Activated T-helper 17 cell treated with anti-CD3 and anti-CD28 coated beads, Interleukin-2, amount 50 U/mL, for 72 hours (primary cell): ENCODE measurements at regions not wholly inside any gene's neighbourhood (a gene's known extent, or its start where the extent isn't known, plus 50 kb on each side); places are given as distances from the start of the nearest gene placed in this dataset.

ENCODE experiments used
- ATAC-seq: fragments of 150-1000 bp; cut with Tn5 transposase; replicated peaks from 2 replicates; pipeline ENCODE4 v1.10.0; 2021; ENCODE audit warnings: mild to moderate bottlenecking, moderate library complexity
- H3K27ac Mint-ChIP-seq: one replicate; pipeline ENCODE4 v1.8.0; 2022; ENCODE audit warnings: mixed read lengths
- H3K27me3 Mint-ChIP-seq: one replicate; pipeline ENCODE4 v1.8.0; 2022; ENCODE audit warnings: mixed read lengths
- H3K36me3 Mint-ChIP-seq: one replicate; pipeline ENCODE4 v1.8.0; 2022; ENCODE audit warnings: low read depth, mild to moderate bottlenecking, mixed read lengths
- H3K4me1 Mint-ChIP-seq: one replicate; pipeline ENCODE4 v1.8.0; 2022; ENCODE audit warnings: mixed read lengths
- H3K4me3 Mint-ChIP-seq: one replicate; pipeline ENCODE4 v1.8.0; 2022; ENCODE audit warnings: mild to moderate bottlenecking, mixed read lengths
- H3K9me3 Mint-ChIP-seq: one replicate; pipeline ENCODE4 v1.8.0; 2022; ENCODE audit warnings: mixed read lengths

- peaks cover 4% of the 10 kb centered on the region for H3K9me3 Mint-ChIP-seq
- H3K4me3 Mint-ChIP-seq, result no peak overlapping the region
- ATAC-seq, result no peak
- H3K27me3 Mint-ChIP-seq, result no peaks in the 10 kb centered on the region
- H3K4me1 Mint-ChIP-seq, result no peaks in the 10 kb centered on the region
- no peak overlapping the region for H3K27ac Mint-ChIP-seq
- H3K36me3 Mint-ChIP-seq, result no peaks in the 10 kb centered on the region
Observed at GRCh38 chr13:86974251-86974994, 696.7 kb upstream of the SLITRK5 start.

GRCh38 chr13:86974995-86975328 lies 696.2 kb upstream of the SLITRK5 start:
- Mint-ChIP-seq H3K27me3 (no peaks in the 10 kb centered on the region), H3K4me3 (no peak overlapping the region), H3K4me1 (no peaks in the 10 kb centered on the region), H3K36me3 (no peaks in the 10 kb centered on the region), H3K27ac (no peak overlapping the region), H3K9me3 (peaks cover 4% of the 10 kb centered on the region)
- ATAC-seq, result no peak

DNA sequence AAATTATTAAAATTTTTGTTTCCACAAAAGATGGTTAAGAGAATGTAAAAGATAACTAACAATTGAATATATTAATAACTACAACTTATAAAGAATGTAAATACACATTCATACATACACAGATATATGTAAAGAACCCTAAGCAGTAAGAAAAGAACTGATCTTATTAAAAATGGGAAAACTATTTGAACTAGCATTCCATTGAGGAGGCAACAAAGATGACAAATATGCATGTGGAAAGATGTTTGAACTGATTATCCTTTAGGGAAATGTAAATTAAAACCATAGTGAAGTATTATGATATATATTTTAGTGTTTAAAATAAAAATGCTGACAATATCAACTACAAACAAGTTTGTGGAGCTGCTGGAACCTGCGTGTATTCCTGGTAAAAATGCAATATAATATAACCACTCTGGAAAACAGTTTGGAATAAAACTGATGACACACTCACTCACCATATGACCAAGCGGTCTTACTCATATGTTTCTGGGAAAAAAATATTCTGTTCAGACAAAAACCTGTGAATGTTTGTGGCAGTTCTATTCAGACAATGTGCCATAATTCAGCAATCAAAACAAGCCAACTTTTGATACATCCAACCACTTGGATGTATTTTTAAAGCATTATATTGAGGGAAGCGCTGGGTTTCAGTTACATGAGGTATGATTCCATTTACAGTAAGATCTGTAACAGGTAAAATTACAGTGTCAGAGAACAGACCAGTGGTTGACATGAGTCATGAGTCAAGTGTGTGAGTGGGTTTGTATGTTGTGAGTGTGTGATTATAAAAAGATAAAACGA lies 694.4 kb upstream of the SLITRK5 start:
- Mint-ChIP-seq H3K27me3 (no peaks in the 10 kb centered on the region), H3K9me3 (peaks cover 4% of the 10 kb centered on the region), H3K4me1 (no peaks in the 10 kb centered on the region), H3K4me3 (no peak overlapping the region), H3K36me3 (no peaks in the 10 kb centered on the region), H3K27ac (no peak overlapping the region)
- ATAC-seq, result no peak

- H3K4me3 Mint-ChIP-seq, result no peak overlapping the region
- no peaks in the 10 kb centered on the region for H3K36me3 Mint-ChIP-seq
- H3K27ac Mint-ChIP-seq, result no peak overlapping the region
- H3K9me3 Mint-ChIP-seq, result peaks cover 3% of the 10 kb centered on the region
- no peaks in the 10 kb centered on the region for H3K4me1 Mint-ChIP-seq
- no peak for ATAC-seq
- no peaks in the 10 kb centered on the region for H3K27me3 Mint-ChIP-seq
Observed at GRCh38 chr13:86986448-86986847, 684.7 kb upstream of the SLITRK5 start.

GRCh38 chr13:86992251-86992650 lies 678.9 kb upstream of the SLITRK5 start:
- peaks cover 11% of the 10 kb centered on the region for H3K9me3 Mint-ChIP-seq
- H3K27ac Mint-ChIP-seq, result no peak overlapping the region
- H3K4me1 Mint-ChIP-seq, result no peaks in the 10 kb centered on the region
- no peaks in the 10 kb centered on the region for H3K36me3 Mint-ChIP-seq
- ATAC-seq, result no peak
- no peaks in the 10 kb centered on the region for H3K27me3 Mint-ChIP-seq
- no peak overlapping the region for H3K4me3 Mint-ChIP-seq

- Mint-ChIP-seq H3K4me3 (no peak overlapping the region), H3K36me3 (no peaks in the 10 kb centered on the region), H3K9me3 (peaks cover 11% of the 10 kb centered on the region), H3K4me1 (no peaks in the 10 kb centered on the region), H3K27ac (no peak overlapping the region), H3K27me3 (no peaks in the 10 kb centered on the region)
- ATAC-seq, result no peak
Observed at GRCh38 chr13:87003265-87003664, 667.9 kb upstream of the SLITRK5 start.

DNA sequence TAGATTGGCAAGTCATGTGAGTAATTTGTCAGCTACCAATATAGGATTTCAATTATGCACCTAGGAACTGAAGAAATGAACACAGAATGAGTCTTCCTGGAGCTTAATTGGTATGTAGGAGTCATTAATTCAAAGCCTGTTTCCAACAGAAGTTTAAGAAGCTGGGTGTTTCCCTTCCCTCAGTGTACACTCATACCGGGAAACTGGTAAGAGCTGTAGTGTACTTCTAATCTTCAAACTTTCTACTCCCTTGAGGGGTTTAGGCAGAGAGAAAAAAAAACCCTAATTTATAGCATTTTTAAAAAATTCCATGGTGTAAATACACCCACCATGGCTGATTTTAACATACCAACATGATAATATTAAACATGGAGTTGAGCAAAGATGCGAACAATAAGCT lies 665.7 kb upstream of the SLITRK5 start:
- Mint-ChIP-seq H3K27ac (no peak overlapping the region), H3K4me3 (no peak overlapping the region), H3K9me3 (peaks cover 9% of the 10 kb centered on the region), H3K36me3 (no peaks in the 10 kb centered on the region), H3K27me3 (no peaks in the 10 kb centered on the region), H3K4me1 (no peaks in the 10 kb centered on the region)
- no peak for ATAC-seq

GRCh38 chr13:87035526-87035925 lies 635.6 kb upstream of the SLITRK5 start:
- no peaks in the 10 kb centered on the region for H3K27me3 Mint-ChIP-seq
- H3K4me3 Mint-ChIP-seq, result no peak overlapping the region
- ATAC-seq, result no peak
- peaks cover 8% of the 10 kb centered on the region for H3K9me3 Mint-ChIP-seq
- H3K4me1 Mint-ChIP-seq, result no peaks in the 10 kb centered on the region
- H3K27ac Mint-ChIP-seq, result no peak overlapping the region
- H3K36me3 Mint-ChIP-seq, result no peaks in the 10 kb centered on the region

GRCh38 chr13:87042946-87043345 lies 628.2 kb upstream of the SLITRK5 start:
- no peak for ATAC-seq

GRCh38 chr13:87052731-87053130 lies 618.4 kb upstream of the SLITRK5 start:
- peaks cover 12% of the 10 kb centered on the region for H3K9me3 Mint-ChIP-seq
- H3K27ac Mint-ChIP-seq, result no peak overlapping the region
- no peaks in the 10 kb centered on the region for H3K27me3 Mint-ChIP-seq
- ATAC-seq, result no peak
- H3K36me3 Mint-ChIP-seq, result no peaks in the 10 kb centered on the region
- H3K4me3 Mint-ChIP-seq, result no peak overlapping the region
- no peaks in the 10 kb centered on the region for H3K4me1 Mint-ChIP-seq

More at GRCh38 chr13:87042946-87043345, 628.2 kb upstream of the SLITRK5 start:
- no peak overlapping the region for H3K27ac Mint-ChIP-seq
- peaks cover 15% of the 10 kb centered on the region for H3K9me3 Mint-ChIP-seq
- H3K36me3 Mint-ChIP-seq, result no peaks in the 10 kb centered on the region
- H3K4me3 Mint-ChIP-seq, result no peak overlapping the region
- no peaks in the 10 kb centered on the region for H3K27me3 Mint-ChIP-seq
- H3K4me1 Mint-ChIP-seq, result no peaks in the 10 kb centered on the region

- no peaks in the 10 kb centered on the region for H3K36me3 Mint-ChIP-seq
- no peak overlapping the region for H3K4me3 Mint-ChIP-seq
- ATAC-seq, result no peak
- H3K27me3 Mint-ChIP-seq, result no peaks in the 10 kb centered on the region
- H3K4me1 Mint-ChIP-seq, result no peaks in the 10 kb centered on the region
- no peak overlapping the region for H3K27ac Mint-ChIP-seq
- H3K9me3 Mint-ChIP-seq, result peaks cover 7% of the 10 kb centered on the region
Observed at GRCh38 chr13:87057807-87058520, 613.2 kb upstream of the SLITRK5 start.

GRCh38 chr13:87058786-87059329 lies 612.3 kb upstream of the SLITRK5 start:
- ATAC-seq, result no peak
- Mint-ChIP-seq H3K27ac (no peak overlapping the region), H3K36me3 (no peaks in the 10 kb centered on the region), H3K27me3 (no peaks in the 10 kb centered on the region), H3K4me1 (no peaks in the 10 kb centered on the region), H3K9me3 (peaks cover 3% of the 10 kb centered on the region), H3K4me3 (no peak overlapping the region)

DNA sequence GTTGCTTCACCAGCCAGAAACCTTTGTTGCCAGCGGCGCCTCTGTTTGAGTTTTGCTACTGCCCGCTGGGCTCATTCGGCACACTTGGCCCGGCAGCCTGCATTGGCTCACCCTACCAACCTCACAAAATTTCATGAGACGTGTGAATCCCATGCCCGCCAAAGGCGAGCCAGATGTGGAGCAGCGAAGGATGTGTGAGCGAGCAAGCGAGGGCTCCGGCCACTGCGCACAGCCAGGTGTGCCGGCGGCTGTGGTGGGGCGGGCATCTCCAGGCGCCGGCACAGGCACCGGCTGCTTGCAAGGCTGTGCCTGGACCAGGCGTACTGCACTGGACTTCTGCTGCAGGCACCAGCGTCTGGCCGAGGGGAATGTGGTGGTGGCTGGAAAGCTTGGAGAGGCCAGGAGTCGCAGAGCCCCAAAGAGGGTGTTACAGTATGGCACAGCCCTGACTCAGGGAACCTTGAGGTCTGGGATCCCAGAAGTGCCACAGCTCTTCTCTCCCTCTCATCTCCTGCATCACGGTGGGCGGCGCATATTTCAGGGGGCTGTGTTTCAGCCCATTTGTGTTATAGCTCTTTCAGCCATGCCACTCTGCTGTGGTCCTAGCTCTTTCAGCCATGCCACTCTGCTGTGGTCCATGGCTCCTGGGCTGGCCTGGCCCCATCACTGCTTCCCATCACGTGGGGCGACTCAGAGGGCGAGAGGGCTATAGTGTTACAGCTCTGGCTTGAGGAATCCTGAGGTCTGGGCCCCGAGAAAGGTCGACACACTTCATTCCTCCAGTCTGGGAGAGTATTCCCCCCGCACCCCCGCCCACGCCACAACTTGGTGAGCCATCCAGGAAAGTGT lies 592.0 kb upstream of the SLITRK5 start:
- H3K27ac Mint-ChIP-seq, result no peak overlapping the region
- no peaks in the 10 kb centered on the region for H3K27me3 Mint-ChIP-seq
- no peaks in the 10 kb centered on the region for H3K9me3 Mint-ChIP-seq
- no peak overlapping the region for H3K4me3 Mint-ChIP-seq
- no peaks in the 10 kb centered on the region for H3K4me1 Mint-ChIP-seq
- ATAC-seq, result no peak
- no peaks in the 10 kb centered on the region for H3K36me3 Mint-ChIP-seq
